H9 (cell line): ENCODE measurements at regions not wholly inside any gene's neighbourhood (a gene's known extent, or its start where the extent isn't known, plus 50 kb on each side); places are given as distances from the start of the nearest gene placed in this dataset.
A peak's percentile ranks its signal among the peaks of the same experiment; 100 is the strongest.

Experiments
- DNase-seq: peaks from one replicate; pipeline ENCODE4 v3.0.0-alpha.2; 2017
- H2AFZ ChIP-seq: one replicate; pipeline ENCODE4 v1.6.1; 2013; ENCODE audit warnings: mild to moderate bottlenecking, low read length, control low read depth, moderate library complexity
- H2AK5ac ChIP-seq: 2 replicates; pipeline ENCODE4 v1.6.1; 2013; ENCODE audit warnings: low read length, control low read depth, mixed read lengths; ENCODE audit not compliant: insufficient read length
- H2BK120ac ChIP-seq: one replicate; pipeline ENCODE4 v1.6.1; 2013; ENCODE audit warnings: low read depth, mild to moderate bottlenecking, low read length, control low read depth, inconsistent platforms; ENCODE audit not compliant: poor library complexity, severe bottlenecking
- H2BK12ac ChIP-seq: 2 replicates; pipeline ENCODE4 v1.6.1; 2013; ENCODE audit warnings: low read length, control low read depth, mixed read lengths, low read depth; ENCODE audit not compliant: insufficient read length
- H2BK15ac ChIP-seq: 2 replicates; pipeline ENCODE4 v1.6.1; 2013; ENCODE audit warnings: low read depth, low read length, control low read depth
- H2BK20ac ChIP-seq: one replicate; pipeline ENCODE4 v1.6.1; 2013; ENCODE audit warnings: low read depth, mild to moderate bottlenecking, low read length, control low read depth, inconsistent platforms; ENCODE audit not compliant: poor library complexity, severe bottlenecking
- H2BK5ac ChIP-seq: 2 replicates; pipeline ENCODE4 v1.6.1; 2013; ENCODE audit warnings: low read length, control low read depth, mixed read lengths; ENCODE audit not compliant: insufficient read length
- H3K14ac ChIP-seq: 2 replicates; pipeline ENCODE4 v1.6.1; 2013; ENCODE audit warnings: low read length, control low read depth; ENCODE audit not compliant: insufficient read depth
- H3K18ac ChIP-seq: 2 replicates; pipeline ENCODE4 v1.6.1; 2013; ENCODE audit warnings: low read depth, mild to moderate bottlenecking, mixed read lengths, low read length, control low read depth; ENCODE audit not compliant: insufficient read length
- H3K23ac ChIP-seq: 2 replicates; pipeline ENCODE4 v1.6.1; 2013; ENCODE audit warnings: low read length, control low read depth, mixed read lengths, low read depth; ENCODE audit not compliant: insufficient read length
- H3K23me2 ChIP-seq: 2 replicates; pipeline ENCODE4 v1.6.1; 2013; ENCODE audit warnings: low read depth, mild to moderate bottlenecking, mixed read lengths, low read length, control low read depth; ENCODE audit not compliant: insufficient read length, poor library complexity, severe bottlenecking
- H3K27ac ChIP-seq: 2 replicates; pipeline ENCODE4 v1.5.1; 2013; ENCODE audit warnings: low read length, control low read depth, mixed read lengths, low read depth; ENCODE audit not compliant: insufficient read length
- H3K27me3 ChIP-seq: 2 replicates; pipeline ENCODE4 v1.6.1; 2013; ENCODE audit warnings: low read length, control low read depth, inconsistent platforms; ENCODE audit not compliant: insufficient read depth
- H3K4ac ChIP-seq: 2 replicates; pipeline ENCODE4 v1.6.1; 2013; ENCODE audit warnings: low read depth, mild to moderate bottlenecking, control low read depth, inconsistent platforms, low read length, moderate library complexity
- H3K4me1 ChIP-seq: 2 replicates; pipeline ENCODE4 v1.6.1; 2013; ENCODE audit warnings: low read length, control low read depth, inconsistent platforms; ENCODE audit not compliant: insufficient read depth
- H3K4me2 ChIP-seq: 2 replicates; pipeline ENCODE4 v1.6.1; 2013; ENCODE audit warnings: low read length, control low read depth, mixed read lengths; ENCODE audit not compliant: insufficient read length, insufficient read depth
- H3K56ac ChIP-seq: 2 replicates; pipeline ENCODE4 v1.6.1; 2013; ENCODE audit warnings: low read depth, mild to moderate bottlenecking, mixed read lengths, low read length, control low read depth; ENCODE audit not compliant: insufficient read length
- H3K79me1 ChIP-seq: 2 replicates; pipeline ENCODE4 v1.6.1; 2013; ENCODE audit warnings: low read depth, mild to moderate bottlenecking, moderate library complexity, low read length, control low read depth, inconsistent platforms; ENCODE audit not compliant: insufficient read depth, poor library complexity, severe bottlenecking
- H3K79me2 ChIP-seq: 2 replicates; pipeline ENCODE4 v1.6.1; 2013; ENCODE audit warnings: low read length, control low read depth, inconsistent platforms; ENCODE audit not compliant: insufficient read depth
- H3K9ac ChIP-seq: 2 replicates; pipeline ENCODE4 v1.6.1; 2013; ENCODE audit warnings: low read length, control low read depth, mixed read lengths; ENCODE audit not compliant: insufficient read length; ENCODE audit errors: extremely low read depth
- H3K9me3 ChIP-seq: one replicate; pipeline ENCODE4 v1.6.1; 2013; ENCODE audit warnings: low read depth, low read length, inconsistent platforms; ENCODE audit not compliant: control insufficient read depth
- H3T11ph ChIP-seq: one replicate; pipeline ENCODE4 v1.6.1; 2013; ENCODE audit warnings: mild to moderate bottlenecking, low read length, control low read depth, inconsistent platforms
- H4K20me1 ChIP-seq: one replicate; pipeline ENCODE4 v1.6.1; 2013; ENCODE audit not compliant: control insufficient read depth, insufficient read length, insufficient read depth
- H4K5ac ChIP-seq: 2 replicates; pipeline ENCODE4 v1.6.1; 2013; ENCODE audit warnings: low read depth, mild to moderate bottlenecking, mixed read lengths, low read length, control low read depth; ENCODE audit not compliant: insufficient read length
- H4K8ac ChIP-seq: replicated peaks from 2 replicates; pipeline ENCODE4 v1.6.1; 2013; ENCODE audit warnings: low read length, control low read depth, mixed read lengths, low read depth; ENCODE audit not compliant: insufficient read length
- H4K91ac ChIP-seq: 2 replicates; pipeline ENCODE4 v1.6.1; 2013; ENCODE audit warnings: low read depth, mild to moderate bottlenecking, moderate library complexity, mixed read lengths, low read length, control low read depth; ENCODE audit not compliant: insufficient read length
- H3K27ac Mint-ChIP-seq, 3 experiments: 2 replicates in 2 of 3; 3 replicates in 1 of 3; pipeline ENCODE4 v1.8.0; 2020 to 2021; ENCODE audit warnings: mixed read lengths in 3 of 3, mild to moderate bottlenecking in 1 of 3, moderate library complexity in 1 of 3
- H3K27me3 Mint-ChIP-seq: 2 replicates; pipeline ENCODE4 v1.8.0; 2021; ENCODE audit warnings: low read depth, mild to moderate bottlenecking, moderate library complexity, mixed read lengths
- H3K36me3 Mint-ChIP-seq, 3 experiments: 2 replicates in 2 of 3; 3 replicates in 1 of 3; pipeline ENCODE4 v1.8.0; 2020 to 2021; ENCODE audit warnings: low read depth in 3 of 3, mixed read lengths in 3 of 3; ENCODE audit not compliant: insufficient read depth in 1 of 3
- H3K4me1 Mint-ChIP-seq, 2 experiments: 2 replicates each; pipeline ENCODE4 v1.8.0; 2020; ENCODE audit warnings: mixed read lengths in 2 of 2
- H3K4me3 Mint-ChIP-seq, 2 experiments: 2 replicates in 1 of 2; 3 replicates in 1 of 2; pipeline ENCODE4 v1.8.0; 2020 to 2021; ENCODE audit warnings: mild to moderate bottlenecking in 2 of 2, mixed read lengths in 2 of 2, moderate library complexity in 1 of 2
- H3K9me3 Mint-ChIP-seq, 2 experiments: 2 replicates in 1 of 2; 3 replicates in 1 of 2; pipeline ENCODE4 v1.8.0; 2020; ENCODE audit warnings: mild to moderate bottlenecking in 2 of 2, mixed read lengths in 2 of 2, moderate library complexity in 1 of 2
- WGBS: extraction: QIAGEN DNeasy Blood & Tissue Kit; methylation state at CpG from one replicate; pipeline ENCODE4 v1.1.7; 2013; ENCODE audit warnings: missing lambda C conversion rate, low lambda C conversion rate, mixed read lengths; ENCODE audit not compliant: insufficient read length; ENCODE audit errors: extremely low coverage; 5-methylcytosine and 5-hydroxymethylcytosine counted together
- TF ChIP-seq, protein P1 (sequence below): fragments of 200-600 bp; sonication (generic); conservative IDR thresholded peaks from 3 replicates; pipeline ENCODE4 v1.8.0; 2021; ENCODE audit warnings: antibody characterized with exemption, mild to moderate bottlenecking

DNA sequence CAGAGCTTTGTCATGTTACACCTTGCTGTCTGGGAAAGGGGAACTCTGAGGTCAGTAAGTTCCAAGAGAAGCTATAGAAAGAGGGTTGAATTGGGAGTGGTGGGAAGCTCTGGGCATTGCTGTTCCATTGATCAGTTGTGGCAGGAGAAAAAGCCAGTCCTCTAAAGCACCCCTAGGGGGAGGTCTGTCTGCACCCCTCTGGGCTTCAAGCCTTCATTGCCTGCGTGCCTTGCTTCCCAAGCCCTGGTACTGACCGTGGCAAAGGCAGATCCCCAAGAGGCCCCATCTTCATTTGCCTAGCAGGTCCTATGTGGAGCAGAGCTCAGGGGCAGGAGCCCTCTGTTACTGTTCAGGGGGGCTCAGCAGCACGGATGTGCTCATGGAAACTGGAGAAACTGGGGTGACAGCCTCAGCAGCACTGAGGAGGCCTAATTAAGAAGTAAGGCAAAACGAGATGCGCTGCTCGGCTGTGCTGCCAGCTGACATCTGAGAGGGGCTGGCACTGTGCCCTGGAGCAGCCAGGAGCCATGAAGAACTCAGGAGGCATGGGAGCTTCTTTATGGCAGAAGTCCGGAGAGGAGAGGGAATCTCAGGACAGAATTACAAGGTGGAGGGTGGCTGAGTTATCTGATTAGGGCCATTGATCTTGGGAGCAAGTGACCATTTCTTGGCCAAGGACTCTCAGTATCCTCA, 270.9 kb downstream of the RPLP1 start:
- Histone ChIP-seq H3K79me1 (no peaks in the 10 kb centered on the region), H3K56ac (no peak overlapping the region), H3K9ac (no peak overlapping the region), H3K27me3 (no peaks in the 10 kb centered on the region), H4K8ac (no peak overlapping the region), H4K91ac (no peak overlapping the region), H3K79me2 (no peaks in the 10 kb centered on the region), H2BK5ac (no peak overlapping the region), H3K9me3 (no peaks in the 10 kb centered on the region), H3T11ph (no peak overlapping the region), H3K4me1 (peaks cover 3% of the 10 kb centered on the region; the same call in 1 of the 2 replicates), H4K20me1 (no peaks in the 10 kb centered on the region), H3K4ac (no peak overlapping the region), H2AK5ac (no peak overlapping the region), H2BK12ac (no peak overlapping the region), H2BK15ac (no peak overlapping the region), H2BK120ac (no peak overlapping the region), H3K23me2 (no peaks in the 10 kb centered on the region), H3K4me2 (no peak overlapping the region), H3K14ac (no peak overlapping the region; the same call in 1 of the 2 replicates), H3K18ac (no peak overlapping the region), H3K27ac (no peak overlapping the region), H3K23ac (no peak overlapping the region), H2BK20ac (no peak overlapping the region), H2AFZ (no peak overlapping the region), H4K5ac (no peak overlapping the region)
- no CpG with 5 or more reads among the region's 7 CpGs for WGBS
- DNase-seq, result no peak
- Mint-ChIP-seq H3K27me3 (peaks cover 14% of the 10 kb centered on the region), H3K9me3 (no peaks in the 10 kb centered on the region), H3K4me3 (no peak overlapping the region), H3K27ac (no peak overlapping the region), H3K36me3 (no peaks in the 10 kb centered on the region), H3K4me1 (peaks cover 29 to 39% of the 10 kb centered on the region in 2 experiments)
- TF ChIP-seq, protein P1, sequence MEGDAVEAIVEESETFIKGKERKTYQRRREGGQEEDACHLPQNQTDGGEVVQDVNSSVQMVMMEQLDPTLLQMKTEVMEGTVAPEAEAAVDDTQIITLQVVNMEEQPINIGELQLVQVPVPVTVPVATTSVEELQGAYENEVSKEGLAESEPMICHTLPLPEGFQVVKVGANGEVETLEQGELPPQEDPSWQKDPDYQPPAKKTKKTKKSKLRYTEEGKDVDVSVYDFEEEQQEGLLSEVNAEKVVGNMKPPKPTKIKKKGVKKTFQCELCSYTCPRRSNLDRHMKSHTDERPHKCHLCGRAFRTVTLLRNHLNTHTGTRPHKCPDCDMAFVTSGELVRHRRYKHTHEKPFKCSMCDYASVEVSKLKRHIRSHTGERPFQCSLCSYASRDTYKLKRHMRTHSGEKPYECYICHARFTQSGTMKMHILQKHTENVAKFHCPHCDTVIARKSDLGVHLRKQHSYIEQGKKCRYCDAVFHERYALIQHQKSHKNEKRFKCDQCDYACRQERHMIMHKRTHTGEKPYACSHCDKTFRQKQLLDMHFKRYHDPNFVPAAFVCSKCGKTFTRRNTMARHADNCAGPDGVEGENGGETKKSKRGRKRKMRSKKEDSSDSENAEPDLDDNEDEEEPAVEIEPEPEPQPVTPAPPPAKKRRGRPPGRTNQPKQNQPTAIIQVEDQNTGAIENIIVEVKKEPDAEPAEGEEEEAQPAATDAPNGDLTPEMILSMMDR, result peak; percentile 53
